ENCODE measurements at regions not wholly inside any gene's neighbourhood (a gene's known extent, or its start where the extent isn't known, plus 50 kb on each side); places are given as distances from the start of the nearest gene placed in this dataset.

- no peak for DNase-seq
Observed at GRCh38 chr14:22449600-22449905, 139.5 kb downstream of the DAD1 start.

GRCh38 chr14:22448905-22449599, 140.0 kb downstream of the DAD1 start:
- peak; percentile 47 to 56 for DNase-seq

- peak; percentile 19 to 34 for DNase-seq
Observed at GRCh38 chr14:22448035-22448904, 140.8 kb downstream of the DAD1 start.

GRCh38 chr14:22438742-22439141, 150.3 kb downstream of the DAD1 start:
- no peak for DNase-seq

- no peak for DNase-seq
Observed at GRCh38 chr14:22434901-22435550, 154.0 kb downstream of the DAD1 start.

GRCh38 chr14:22434030-22434429, 155.0 kb downstream of the DAD1 start:
- DNase-seq, result no peak

- DNase-seq, result no peak
Observed at GRCh38 chr14:22433069-22433468, 156.0 kb downstream of the DAD1 start.

- peak in 1 of 2 donors; percentile 29 for DNase-seq
Observed at GRCh38 chr14:22432348-22432976, 156.6 kb downstream of the DAD1 start.

GRCh38 chr14:22429546-22430294, 159.3 kb downstream of the DAD1 start:
- no peak for DNase-seq

- DNase-seq, result peak; percentile 34 to 64
Observed at GRCh38 chr14:22428700-22429291, 160.2 kb downstream of the DAD1 start.

GRCh38 chr14:22427771-22428231, 161.2 kb downstream of the DAD1 start:
- peak; percentile 81 to 93 for DNase-seq

GRCh38 chr14:22426711-22427110, 162.3 kb downstream of the DAD1 start:
- DNase-seq, result no peak

- DNase-seq, result no peak
Observed at GRCh38 chr14:22423958-22424357, 165.1 kb downstream of the DAD1 start.

- peak in 1 of 2 donors; percentile 16 for DNase-seq
Observed at GRCh38 chr14:22422238-22422637, 166.8 kb downstream of the DAD1 start.

GRCh38 chr14:22420598-22421186, 168.3 kb downstream of the DAD1 start:
- peak; percentile 22 to 23 for DNase-seq

- DNase-seq, result no peak
Observed at GRCh38 chr14:22419620-22420019, 169.4 kb downstream of the DAD1 start.

- no peak for DNase-seq
Observed at GRCh38 chr14:22418631-22419030, 170.4 kb downstream of the DAD1 start.

- DNase-seq, result no peak
Observed at GRCh38 chr14:22417914-22418313, 171.1 kb downstream of the DAD1 start.

- DNase-seq, result no peak
Observed at GRCh38 chr14:22416193-22416592, 172.8 kb downstream of the DAD1 start.

- DNase-seq, result no peak
Observed at GRCh38 chr14:22415605-22415959, 173.4 kb downstream of the DAD1 start.

GRCh38 chr14:22414876-22415604, 174.0 kb downstream of the DAD1 start:
- DNase-seq, result no peak
